ENCODE measurements at regions not wholly inside any gene's neighbourhood (a gene's known extent, or its start where the extent isn't known, plus 50 kb on each side); places are given as distances from the start of the nearest gene placed in this dataset.

- TF ChIP-seq CTCF (IDR thresholded peaks at IDR 0.05) (no peak), POLR2A (IDR thresholded peaks at IDR 0.05) (no peak)
Measured at GRCh38 chr2:43163584-43164270, 62.7 kb downstream of the ZFP36L2 start.

Measured in transverse colon (tissue), 3 donors.